ENCODE measurements at regions not wholly inside any gene's neighbourhood (a gene's known extent, or its start where the extent isn't known, plus 50 kb on each side); places are given as distances from the start of the nearest gene placed in this dataset.

GRCh38 chrX:9148615-9149399 is 114.9 kb upstream of the FAM9B start:
- DNase-seq, result no peak

- no peak for DNase-seq
Observed at GRCh38 chrX:9149501-9150245, 115.7 kb upstream of the FAM9B start.

- no peak for DNase-seq
Observed at GRCh38 chrX:9151772-9152307, 117.9 kb upstream of the FAM9B start.

GRCh38 chrX:9153300-9153699 is 119.4 kb upstream of the FAM9B start:
- DNase-seq, result no peak

- DNase-seq, result no peak
Observed at GRCh38 chrX:9158611-9159010, 124.7 kb upstream of the FAM9B start.

GRCh38 chrX:9160698-9161329 is 126.9 kb upstream of the FAM9B start:
- no peak for DNase-seq

- DNase-seq, result no peak
Observed at GRCh38 chrX:9162698-9163097, 128.8 kb upstream of the FAM9B start.

GRCh38 chrX:9163214-9163709 is 129.3 kb upstream of the FAM9B start:
- no peak for DNase-seq

- no peak for DNase-seq
Observed at GRCh38 chrX:9164086-9164485, 130.2 kb upstream of the FAM9B start.

GRCh38 chrX:9164533-9165426 is 130.9 kb upstream of the FAM9B start:
- no peak for DNase-seq

- DNase-seq, result no peak
Observed at GRCh38 chrX:9166584-9166944, 132.6 kb upstream of the FAM9B start.

- DNase-seq, result no peak
Observed at GRCh38 chrX:9171841-9172463, 138.0 kb upstream of the FAM9B start.

GRCh38 chrX:9172464-9172850 is 138.5 kb upstream of the FAM9B start:
- DNase-seq, result no peak

- no peak for DNase-seq
Observed at GRCh38 chrX:9180623-9181022, 146.7 kb upstream of the FAM9B start.

GRCh38 chrX:9182041-9182440 is 148.1 kb upstream of the FAM9B start:
- DNase-seq, result no peak

GRCh38 chrX:9183481-9183880 is 149.6 kb upstream of the FAM9B start:
- DNase-seq, result no peak

GRCh38 chrX:9184211-9184610 is 150.3 kb upstream of the FAM9B start:
- DNase-seq, result no peak

GRCh38 chrX:9188117-9188516 is 154.2 kb upstream of the FAM9B start:
- DNase-seq, result no peak

GRCh38 chrX:9189286-9189685 is 155.4 kb upstream of the FAM9B start:
- DNase-seq, result no peak

- no peak for DNase-seq
Observed at GRCh38 chrX:9191392-9191791, 157.5 kb upstream of the FAM9B start.

GRCh38 chrX:9195199-9195880 is 161.4 kb upstream of the FAM9B start:
- DNase-seq, result no peak
